Spleen (tissue), 7 donors: ENCODE measurements at regions not wholly inside any gene's neighbourhood (a gene's known extent, or its start where the extent isn't known, plus 50 kb on each side); places are given as distances from the start of the nearest gene placed in this dataset.

ENCODE experiments used
- CTCF ChIP-seq, 11 experiments: fragments of 200-600 bp in 7 of 11; fragments of 450-650 bp in 4 of 11; sonication (generic) in 4 of 11; IDR thresholded peaks in 8 of 11; conservative IDR thresholded peaks in 3 of 11; 1 replicate in 7 of 11; 2 replicates in 4 of 11; pipeline versions ENCODE4 v1.4.0 to v1.8.0; 2016 to 2021; ENCODE audit warnings: antibody characterized with exemption in 11 of 11, inconsistent platforms in 4 of 11, mild to moderate bottlenecking in 1 of 11
- POLR2A ChIP-seq, 3 donors: fragments of 450-650 bp; IDR thresholded peaks; one replicate each; pipeline ENCODE4 v1.5.1; 2017; ENCODE audit warnings: antibody characterized with exemption in 3 of 3, mild to moderate bottlenecking in 1 of 3
- POLR2AphosphoS5 ChIP-seq, 3 donors: sonication (generic); formaldehyde crosslinking; IDR thresholded peaks; one replicate each; pipeline ENCODE4 v1.5.1; 2017; ENCODE audit warnings: antibody characterized with exemption in 3 of 3
- donor health status: DM: no; HTN: no; CAD: no; lungs with moderate emphysema.
- donor health status: DM: no; HTN: no; CAD: no.
- donor health status: DM: no; HTN: no; CAD: no.

GRCh38 chr3:95586754-95587153, 1227.6 kb upstream of the EPHA6 start:
- TF ChIP-seq CTCF (IDR thresholded peaks at IDR 0.05 in 8 of 11, conservative IDR thresholded peaks at IDR 0.05 in 3 of 11) (no peak), POLR2A (IDR thresholded peaks at IDR 0.05) (no peak), POLR2AphosphoS5 (IDR thresholded peaks at IDR 0.05) (no peak)
